C4-2B (cell line): ENCODE measurements at regions not wholly inside any gene's neighbourhood (a gene's known extent, or its start where the extent isn't known, plus 50 kb on each side); places are given as distances from the start of the nearest gene placed in this dataset.

Experiments used
- H3K27ac ChIP-seq: fragments of 450-650 bp; 2 replicates; pipeline ENCODE4 v1.5.1; 2017
- CTCF ChIP-seq: fragments of 450-650 bp; conservative IDR thresholded peaks from 2 replicates; pipeline ENCODE4 v1.5.1; 2017; ENCODE audit warnings: mild to moderate bottlenecking
- ZFX ChIP-seq: fragments of 450-650 bp; IDR thresholded peaks from 2 replicates; pipeline ENCODE4 v1.6.1; 2017

GRCh38 chr7:42431873-42432272 lies 194.9 kb upstream of the GLI3 start:
- H3K27ac ChIP-seq, result no peak overlapping the region
- no peak for TF ChIP-seq ZFX
- TF ChIP-seq CTCF, result no peak

- TF ChIP-seq ZFX (no peak), CTCF (no peak)
These were observed 192.3 kb upstream of the GLI3 start for GRCh38 chr7:42429339-42429738.

GRCh38 chr7:42426163-42426562 lies 189.2 kb upstream of the GLI3 start:
- TF ChIP-seq CTCF, result no peak
- TF ChIP-seq ZFX, result no peak
- no peak overlapping the region for H3K27ac ChIP-seq

More at GRCh38 chr7:42429339-42429738, 192.3 kb upstream of the GLI3 start:
- no peak overlapping the region for H3K27ac ChIP-seq

- TF ChIP-seq ZFX (no peak), CTCF (no peak)
- H3K27ac ChIP-seq, result no peak overlapping the region
These were observed 178.0 kb upstream of the GLI3 start for GRCh38 chr7:42414941-42415505.

GRCh38 chr7:42414028-42414427 lies 177.0 kb upstream of the GLI3 start:
- no peak overlapping the region for H3K27ac ChIP-seq
- TF ChIP-seq CTCF, result no peak
- TF ChIP-seq ZFX, result no peak

- TF ChIP-seq ZFX (no peak), CTCF (no peak)
- H3K27ac ChIP-seq, result no peak overlapping the region
These were observed 172.3 kb upstream of the GLI3 start for GRCh38 chr7:42409296-42409695.

- TF ChIP-seq ZFX, result no peak
- no peak for TF ChIP-seq CTCF
- no peak overlapping the region for H3K27ac ChIP-seq
These were observed 170.8 kb upstream of the GLI3 start for GRCh38 chr7:42407833-42408232.
